ENCODE measurements at regions not wholly inside any gene's neighbourhood (a gene's known extent, or its start where the extent isn't known, plus 50 kb on each side); places are given as distances from the start of the nearest gene placed in this dataset.

- TF ChIP-seq, protein P1, sequence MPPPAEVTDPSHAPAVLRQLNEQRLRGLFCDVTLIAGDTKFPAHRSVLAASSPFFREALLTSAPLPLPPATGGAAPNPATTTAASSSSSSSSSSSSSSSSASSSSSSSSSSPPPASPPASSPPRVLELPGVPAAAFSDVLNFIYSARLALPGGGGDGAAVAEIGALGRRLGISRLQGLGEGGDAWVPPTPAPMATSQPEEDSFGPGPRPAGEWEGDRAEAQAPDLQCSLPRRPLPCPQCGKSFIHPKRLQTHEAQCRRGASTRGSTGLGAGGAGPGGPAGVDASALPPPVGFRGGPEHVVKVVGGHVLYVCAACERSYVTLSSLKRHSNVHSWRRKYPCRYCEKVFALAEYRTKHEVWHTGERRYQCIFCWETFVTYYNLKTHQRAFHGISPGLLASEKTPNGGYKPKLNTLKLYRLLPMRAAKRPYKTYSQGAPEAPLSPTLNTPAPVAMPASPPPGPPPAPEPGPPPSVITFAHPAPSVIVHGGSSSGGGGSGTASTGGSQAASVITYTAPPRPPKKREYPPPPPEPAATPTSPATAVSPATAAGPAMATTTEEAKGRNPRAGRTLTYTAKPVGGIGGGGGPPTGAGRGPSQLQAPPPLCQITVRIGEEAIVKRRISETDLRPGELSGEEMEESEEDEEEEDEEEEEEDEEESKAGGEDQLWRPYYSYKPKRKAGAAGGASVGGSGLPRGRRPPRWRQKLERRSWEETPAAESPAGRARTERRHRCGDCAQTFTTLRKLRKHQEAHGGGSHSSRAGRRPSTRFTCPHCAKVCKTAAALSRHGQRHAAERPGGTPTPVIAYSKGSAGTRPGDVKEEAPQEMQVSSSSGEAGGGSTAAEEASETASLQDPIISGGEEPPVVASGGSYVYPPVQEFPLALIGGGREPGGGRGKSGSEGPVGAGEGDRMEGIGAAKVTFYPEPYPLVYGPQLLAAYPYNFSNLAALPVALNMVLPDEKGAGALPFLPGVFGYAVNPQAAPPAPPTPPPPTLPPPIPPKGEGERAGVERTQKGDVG (CRISPR knock-in tag; IDR thresholded peaks at IDR 0.05) = no peak
- TF ChIP-seq FOXK2 (IDR thresholded peaks at IDR 0.05) = no peak
- TF ChIP-seq RBBP5 (conservative IDR thresholded peaks at IDR 0.05) = no peak
- no peak for TF ChIP-seq PBX3 (IDR thresholded peaks at IDR 0.05; ENCODE audit: insufficient replicate concordance, low read depth, low read length)
- TF ChIP-seq TBL1XR1 (IDR thresholded peaks at IDR 0.05; ENCODE audit: low read depth, low read length) = no peak
Measured at GRCh38 chr7:46853451-46853850, 728.5 kb downstream of the TNS3 start (continued).

DNA sequence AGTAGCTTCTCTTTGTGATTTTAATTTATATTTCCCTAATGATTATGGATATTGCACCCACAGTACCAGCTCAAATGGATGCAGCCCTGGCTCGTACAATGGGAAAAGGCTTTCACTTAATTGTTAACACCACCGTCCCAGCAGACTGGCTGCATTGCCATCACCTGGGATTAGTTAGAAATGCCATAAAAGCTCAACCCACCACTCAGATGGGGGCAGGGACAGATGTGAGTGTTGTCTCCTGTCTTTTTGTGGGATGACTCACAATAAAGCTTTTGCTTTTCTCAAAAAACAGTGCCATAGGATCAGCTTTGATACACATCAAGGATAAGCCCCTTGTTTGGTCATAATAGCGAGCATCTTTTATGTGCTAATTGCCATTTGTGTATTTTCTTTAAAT, 729.1 kb downstream of the TNS3 start:
- H3K4me1 ChIP-seq (ENCODE audit: control insufficient read depth, insufficient read depth, low read length) = no peaks in the 10 kb centered on the region
- no peak overlapping the region for H3K9ac ChIP-seq (ENCODE audit: control insufficient read depth, insufficient read depth, low read length)
- 2% methylated on average over 3 of the region's 3 CpGs for WGBS (ENCODE audit: insufficient coverage, insufficient replicate concordance, low lambda C conversion rate, missing lambda C conversion rate)
- ATAC-seq = no peak
- intact Hi-C loops (cut with micrococcal nuclease; ENCODE audit: unreplicated experiment) (no loop called here), in situ Hi-C loops (cut with MboI) (no loop called here)
- no peaks in the 10 kb centered on the region for H3K79me2 ChIP-seq (ENCODE audit: control insufficient read depth, insufficient read depth, low read length)
- H3K9me3 ChIP-seq (replicated peaks; ENCODE audit: control insufficient read depth, insufficient read depth, low read length) = no peaks in the 10 kb centered on the region
- ChIA-PET SMC1A (ENCODE audit: uncharacterized antibody, unreplicated experiment) (interaction anchor here (0.7 to 1.4 kb wide), 4 partner anchors 9 to 929 kb away, joined by 3 to 4 read pairs (median 3); no protein-coding TSS in a partner anchor), POLR2A (no interaction called here), CTCF (interaction anchor here (1.4 kb wide), 1 partner anchor 13 kb away, joined by 3 read pairs; no protein-coding TSS in a partner anchor), RAD21 (ENCODE audit: unreplicated experiment) (no interaction called here)
- H4K20me1 ChIP-seq (ENCODE audit: control insufficient read depth, insufficient read depth) = no peaks in the 10 kb centered on the region
- no peak for DNase-seq (ENCODE audit: low read depth, low spot score)
- no peak for FAIRE-seq
- H3K27me3 ChIP-seq (replicated peaks in 1 of 2; ENCODE audit: control insufficient read depth in 2 of 2, insufficient read depth in 2 of 2, low read length in 1 of 2) = no peaks in the 10 kb centered on the region
- H3K27ac ChIP-seq (ENCODE audit: control insufficient read depth, insufficient read depth) = no peak overlapping the region
- no peak overlapping the region for H3K4me3 ChIP-seq
- no TSS peak for BruUV-seq (replicated peaks)
- H3K36me3 ChIP-seq (ENCODE audit: control insufficient read depth in 2 of 2, insufficient read depth in 2 of 2, low read length in 1 of 2) = no peaks in the 10 kb centered on the region
- no peak overlapping the region for H2AFZ ChIP-seq (ENCODE audit: control insufficient read depth, low read depth, low read length)
- no peak overlapping the region for H3K4me2 ChIP-seq (ENCODE audit: control insufficient read depth, insufficient read depth)
- TF ChIP-seq RCOR1 (conservative IDR thresholded peaks at IDR 0.05; ENCODE audit: low read depth, low read length) = no peak
- TF ChIP-seq, protein P2, sequence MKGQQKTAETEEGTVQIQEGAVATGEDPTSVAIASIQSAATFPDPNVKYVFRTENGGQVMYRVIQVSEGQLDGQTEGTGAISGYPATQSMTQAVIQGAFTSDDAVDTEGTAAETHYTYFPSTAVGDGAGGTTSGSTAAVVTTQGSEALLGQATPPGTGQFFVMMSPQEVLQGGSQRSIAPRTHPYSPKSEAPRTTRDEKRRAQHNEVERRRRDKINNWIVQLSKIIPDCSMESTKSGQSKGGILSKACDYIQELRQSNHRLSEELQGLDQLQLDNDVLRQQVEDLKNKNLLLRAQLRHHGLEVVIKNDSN (IDR thresholded peaks at IDR 0.05; ENCODE audit: borderline replicate concordance, extremely low read length, insufficient read depth, low read depth, low read length) = no peak
- no peak for TF ChIP-seq PML (IDR thresholded peaks at IDR 0.05; ENCODE audit: low read length)
- TF ChIP-seq SRF (IDR thresholded peaks at IDR 0.05; ENCODE audit: low read depth in 2 of 2, low read length in 2 of 2) = no peak
- no peak for TF ChIP-seq BACH1 (IDR thresholded peaks at IDR 0.05; ENCODE audit: borderline replicate concordance)
- TF ChIP-seq PAX8 (IDR thresholded peaks at IDR 0.05) = no peak
- TF ChIP-seq CREB1 (IDR thresholded peaks at IDR 0.05; ENCODE audit: low read depth) = no peak
- no peak for TF ChIP-seq PAX5 (IDR thresholded peaks at IDR 0.05; ENCODE audit: borderline replicate concordance, low read depth, low read length)
- TF ChIP-seq TCF12 (IDR thresholded peaks at IDR 0.05; ENCODE audit: low read depth, low read length) = no peak
- TF ChIP-seq BRCA1 (IDR thresholded peaks at IDR 0.05; ENCODE audit: low read depth, low read length) = no peak
- no peak for TF ChIP-seq HDAC6 (IDR thresholded peaks at IDR 0.05; ENCODE audit: unreplicated experiment)
- no peak for TF ChIP-seq FOXK2 (IDR thresholded peaks at IDR 0.05)
- no peak for TF ChIP-seq POU2F2 (IDR thresholded peaks at IDR 0.05; ENCODE audit: borderline replicate concordance, low read depth, low read length)
- TF ChIP-seq, protein P3, sequence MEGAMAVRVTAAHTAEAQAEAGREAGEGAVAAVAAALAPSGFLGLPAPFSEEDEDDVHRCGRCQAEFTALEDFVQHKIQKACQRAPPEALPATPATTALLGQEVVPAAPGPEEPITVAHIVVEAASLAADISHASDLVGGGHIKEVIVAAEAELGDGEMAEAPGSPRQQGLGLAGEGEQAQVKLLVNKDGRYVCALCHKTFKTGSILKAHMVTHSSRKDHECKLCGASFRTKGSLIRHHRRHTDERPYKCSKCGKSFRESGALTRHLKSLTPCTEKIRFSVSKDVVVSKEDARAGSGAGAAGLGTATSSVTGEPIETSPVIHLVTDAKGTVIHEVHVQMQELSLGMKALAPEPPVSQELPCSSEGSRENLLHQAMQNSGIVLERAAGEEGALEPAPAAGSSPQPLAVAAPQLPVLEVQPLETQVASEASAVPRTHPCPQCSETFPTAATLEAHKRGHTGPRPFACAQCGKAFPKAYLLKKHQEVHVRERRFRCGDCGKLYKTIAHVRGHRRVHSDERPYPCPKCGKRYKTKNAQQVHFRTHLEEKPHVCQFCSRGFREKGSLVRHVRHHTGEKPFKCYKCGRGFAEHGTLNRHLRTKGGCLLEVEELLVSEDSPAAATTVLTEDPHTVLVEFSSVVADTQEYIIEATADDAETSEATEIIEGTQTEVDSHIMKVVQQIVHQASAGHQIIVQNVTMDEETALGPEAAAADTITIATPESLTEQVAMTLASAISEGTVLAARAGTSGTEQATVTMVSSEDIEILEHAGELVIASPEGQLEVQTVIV (IDR thresholded peaks at IDR 0.05; ENCODE audit: borderline replicate concordance, partially characterized antibody) = no peak
